Pons (tissue), 1 donor: ENCODE measurements at regions not wholly inside any gene's neighbourhood (a gene's known extent, or its start where the extent isn't known, plus 50 kb on each side); places are given as distances from the start of the nearest gene placed in this dataset.
"Not testable (repeated sequence)": the region's sequence is repeated elsewhere in the genome, so short reads cannot be mapped to it uniquely, and the experiment has no call there.

ENCODE experiments used
- DNase-seq: peaks from one replicate; pipeline ENCODE4 v3.0.0-alpha.2; 2016; ENCODE audit warnings: low spot score

GRCh38 chr6:81002126-81002525, 750.4 kb downstream of the TENT5A start:
- DNase-seq, result no peak

DNA sequence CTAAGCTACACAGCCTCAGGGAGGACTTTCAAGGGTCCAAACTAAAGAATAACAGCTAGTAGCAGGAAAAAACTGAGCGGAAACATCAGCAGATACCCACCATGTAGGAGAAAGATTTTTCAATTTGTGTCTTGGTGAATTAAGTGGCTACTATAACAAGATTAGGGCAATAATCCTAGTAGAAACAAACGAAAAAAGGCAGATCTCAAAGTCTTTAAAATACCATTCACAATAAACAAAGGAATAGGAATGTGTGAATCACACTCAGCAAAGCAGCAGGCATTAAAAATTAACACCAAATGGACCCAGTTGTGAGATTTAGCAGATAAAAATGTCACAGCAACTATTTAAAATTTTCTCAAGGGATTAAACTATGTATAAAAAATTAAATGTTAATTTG, 761.2 kb downstream of the TENT5A start:
- DNase-seq, result no peak

- no peak for DNase-seq
Observed at GRCh38 chr6:80988892-80989291, 763.6 kb downstream of the TENT5A start.

GRCh38 chr6:80988286-80988685, 764.2 kb downstream of the TENT5A start:
- DNase-seq, result no peak

DNA sequence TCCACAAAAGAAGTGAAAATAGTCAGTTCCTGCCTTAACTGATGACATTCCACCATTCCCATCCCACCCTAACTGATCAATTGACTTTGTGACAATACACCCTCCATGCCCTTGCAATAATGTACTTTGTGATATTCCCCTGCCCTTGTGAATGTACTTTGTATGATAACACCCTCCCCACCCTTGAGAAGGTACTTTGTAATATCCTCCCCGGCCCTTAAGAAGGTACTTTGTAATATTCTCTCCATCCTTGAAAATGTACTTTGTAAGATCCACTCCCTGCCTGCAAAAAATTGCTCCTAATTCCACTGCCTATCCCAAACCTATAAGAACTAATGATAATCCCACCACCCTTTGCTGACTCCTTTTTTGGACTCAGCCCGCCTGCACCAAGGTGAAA, 771.3 kb downstream of the TENT5A start:
- not testable (repeated sequence) for DNase-seq

GRCh38 chr6:80976336-80976735, 776.1 kb downstream of the TENT5A start:
- no peak for DNase-seq

DNA sequence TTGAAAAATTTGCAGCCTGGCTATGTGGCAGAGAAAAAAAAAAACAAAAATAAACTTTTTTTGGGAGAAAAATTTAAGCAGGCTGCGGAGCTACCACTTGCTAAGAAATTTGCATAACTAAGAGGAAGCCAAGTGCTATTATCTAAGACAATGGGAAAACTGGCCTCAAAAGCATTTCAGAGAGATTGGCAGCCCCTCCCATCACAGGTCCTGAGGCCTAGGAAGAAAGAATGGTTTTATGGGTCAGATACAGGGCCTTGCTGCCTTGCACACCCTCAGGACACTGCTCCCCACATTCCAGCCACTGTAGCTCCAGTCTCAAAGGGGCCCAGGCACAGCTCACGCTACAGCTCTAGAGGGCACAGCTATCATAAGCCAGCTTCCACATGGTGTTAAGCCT, 777.9 kb downstream of the TENT5A start:
- DNase-seq, result no peak

DNA sequence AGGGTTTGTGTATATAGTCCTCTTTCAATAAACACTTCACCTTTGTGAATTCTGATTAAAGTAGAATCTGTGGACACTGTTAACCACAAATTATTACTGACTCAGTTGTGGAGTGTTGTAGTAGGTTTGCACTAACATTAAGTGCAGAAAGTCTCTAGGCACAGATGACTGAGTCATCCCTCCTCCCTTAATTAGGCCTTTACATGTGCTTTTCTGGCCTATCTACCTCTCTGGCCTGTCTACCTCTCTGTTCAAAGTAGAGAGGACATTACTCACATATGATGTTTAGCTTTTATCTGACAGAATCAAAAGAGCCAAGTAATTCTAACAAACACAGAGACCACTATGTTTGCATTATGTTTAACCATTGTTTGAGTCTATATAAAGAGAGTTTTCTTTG, 783.0 kb downstream of the TENT5A start:
- DNase-seq, result no peak

DNA sequence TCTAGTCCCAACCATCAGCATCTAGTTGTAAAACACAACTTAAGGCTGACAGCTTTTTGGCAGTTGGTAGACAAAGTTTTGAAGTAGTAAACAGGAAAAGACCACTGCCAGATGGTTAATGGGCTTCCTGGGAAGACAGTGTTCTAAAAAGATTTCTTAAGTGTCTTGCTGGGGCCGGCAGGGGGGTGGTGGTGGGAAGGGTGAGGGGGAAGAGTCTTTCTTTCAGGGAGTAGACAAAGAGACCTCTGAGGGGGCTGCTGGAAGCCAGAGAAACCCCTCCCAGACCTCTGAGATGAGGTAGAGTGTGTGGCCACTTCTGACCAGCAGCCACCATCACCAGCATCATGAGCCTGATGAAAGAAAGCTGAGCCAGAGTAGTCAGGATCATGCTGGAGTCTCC, 784.9 kb downstream of the TENT5A start:
- no peak for DNase-seq

GRCh38 chr6:80962382-80962781, 790.1 kb downstream of the TENT5A start:
- DNase-seq, result no peak

DNA sequence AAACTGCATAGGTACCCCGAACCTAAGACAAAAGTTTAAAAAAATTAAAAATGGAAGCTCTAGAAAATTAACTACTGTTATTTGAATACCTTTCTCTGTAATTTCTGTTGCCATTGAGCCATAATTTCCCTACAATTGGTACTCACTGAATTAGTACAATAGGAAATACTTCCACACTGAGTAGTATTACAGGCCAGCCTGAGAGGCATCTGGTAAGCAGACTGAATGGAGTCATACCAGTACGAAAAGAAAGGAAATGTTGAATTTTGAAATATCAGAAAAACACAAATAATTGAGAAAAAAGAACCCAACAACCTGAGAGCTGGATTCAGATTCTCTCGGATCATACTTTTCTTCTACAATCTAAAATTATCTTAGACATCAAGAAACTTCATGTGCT, 791.3 kb downstream of the TENT5A start:
- no peak for DNase-seq

GRCh38 chr6:80959034-80959433, 793.4 kb downstream of the TENT5A start:
- no peak for DNase-seq

DNA sequence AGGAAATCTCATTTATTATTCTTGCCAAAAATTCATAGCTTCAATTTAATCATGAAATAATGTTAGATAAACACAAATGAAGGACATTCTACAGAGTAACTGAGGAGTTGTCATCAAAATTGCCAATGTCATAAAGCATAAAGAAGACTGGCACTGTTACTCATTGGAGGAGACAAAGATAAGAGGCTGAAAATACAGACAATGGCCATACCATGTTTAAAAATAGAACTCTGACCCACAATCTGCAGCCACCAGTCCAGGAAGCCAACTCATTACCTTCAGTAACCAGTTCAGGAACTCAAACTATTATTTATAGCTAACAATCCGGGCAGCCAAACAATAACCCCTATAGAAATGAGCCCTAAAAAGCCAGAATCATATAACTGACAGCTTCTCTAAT, 795.6 kb downstream of the TENT5A start:
- DNase-seq, result no peak

GRCh38 chr6:80952479-80952878, 800.0 kb downstream of the TENT5A start:
- not testable (repeated sequence) for DNase-seq

GRCh38 chr6:80946402-80946801, 806.1 kb downstream of the TENT5A start:
- no peak for DNase-seq

- DNase-seq, result no peak
Observed at GRCh38 chr6:80942911-80943310, 809.6 kb downstream of the TENT5A start.

DNA sequence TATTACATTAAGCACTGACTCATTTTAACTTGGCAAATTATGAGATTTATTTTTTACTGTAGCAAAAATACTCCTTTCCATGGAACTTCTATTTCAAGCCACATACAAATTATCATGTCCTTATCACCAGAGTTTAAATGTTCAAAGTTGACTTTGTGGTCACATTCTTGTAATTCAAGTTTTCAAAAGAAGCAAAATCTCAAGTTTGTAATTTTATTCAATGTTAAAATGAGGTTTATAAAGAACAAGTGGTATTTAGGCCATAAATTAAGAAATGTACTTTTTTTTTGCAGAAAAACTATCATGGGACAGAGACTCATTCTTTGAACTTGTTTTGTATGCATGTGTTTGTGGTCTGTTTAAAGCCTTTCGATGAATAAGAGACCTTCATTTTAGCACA, 811.5 kb downstream of the TENT5A start:
- DNase-seq, result no peak

- no peak for DNase-seq
Observed at GRCh38 chr6:80940571-80940970, 811.9 kb downstream of the TENT5A start.

- no peak for DNase-seq
Observed at GRCh38 chr6:80939898-80940297, 812.6 kb downstream of the TENT5A start.

- no peak for DNase-seq
Observed at GRCh38 chr6:80939480-80939879, 813.0 kb downstream of the TENT5A start.

- no peak for DNase-seq
Observed at GRCh38 chr6:80938131-80938530, 814.4 kb downstream of the TENT5A start.

DNA sequence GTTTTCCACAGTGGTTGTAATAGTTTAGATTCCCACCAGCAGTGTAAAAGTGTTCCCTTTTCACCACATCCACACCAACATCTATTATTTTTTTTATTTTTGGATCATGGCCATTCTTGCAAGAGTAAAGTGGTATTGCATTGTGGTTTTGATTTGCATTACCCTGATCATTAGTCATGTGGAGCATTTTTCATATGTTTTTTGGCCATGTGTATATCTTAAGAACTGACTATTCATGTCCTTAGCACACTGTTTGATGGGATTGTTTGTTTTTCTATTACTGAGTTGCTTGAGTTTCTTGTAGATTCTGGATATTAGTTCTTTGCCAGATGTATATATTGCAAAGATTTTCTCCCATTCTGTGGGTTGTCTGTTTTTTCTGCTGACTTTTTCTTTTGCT, 820.1 kb downstream of the TENT5A start:
- no peak for DNase-seq

DNA sequence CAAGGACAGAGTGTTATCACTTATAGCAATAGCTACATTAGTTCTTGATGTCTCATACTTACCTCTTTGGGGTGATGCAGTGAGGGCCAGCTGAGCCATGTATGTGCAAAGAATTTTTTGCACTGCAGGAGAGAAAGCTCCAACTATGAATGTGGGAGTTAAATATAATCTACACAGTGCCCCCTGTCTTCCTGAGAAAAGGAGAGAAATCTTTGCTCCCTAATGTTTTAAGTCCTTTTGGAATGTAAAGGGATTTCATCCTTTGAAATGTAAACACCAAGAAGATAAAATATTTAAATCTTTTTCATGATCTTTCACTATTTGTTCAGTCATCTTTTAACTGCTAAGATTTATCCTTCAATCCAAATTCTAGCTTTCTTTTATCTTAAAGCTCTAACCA, 822.1 kb downstream of the TENT5A start:
- no peak for DNase-seq

DNA sequence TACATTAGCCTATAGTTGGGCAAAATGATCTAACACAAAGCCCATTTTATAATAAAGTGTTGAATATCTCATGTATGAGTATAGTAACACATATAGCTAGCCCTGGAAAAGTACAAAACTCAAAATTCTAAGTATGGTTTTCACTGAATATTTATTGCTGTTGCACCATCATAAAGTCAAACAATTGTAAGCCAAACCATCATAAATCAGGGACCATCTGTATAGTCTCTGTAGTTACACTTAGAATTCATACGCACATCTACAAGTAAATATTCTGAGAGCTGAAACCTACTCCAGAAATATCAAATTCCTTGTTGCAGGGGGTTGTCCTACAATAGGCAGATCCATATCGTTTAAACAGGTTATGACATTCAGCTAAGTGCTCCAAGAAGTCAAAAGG, 817.3 kb downstream of the BCKDHB start:
- DNase-seq, result no peak

DNA sequence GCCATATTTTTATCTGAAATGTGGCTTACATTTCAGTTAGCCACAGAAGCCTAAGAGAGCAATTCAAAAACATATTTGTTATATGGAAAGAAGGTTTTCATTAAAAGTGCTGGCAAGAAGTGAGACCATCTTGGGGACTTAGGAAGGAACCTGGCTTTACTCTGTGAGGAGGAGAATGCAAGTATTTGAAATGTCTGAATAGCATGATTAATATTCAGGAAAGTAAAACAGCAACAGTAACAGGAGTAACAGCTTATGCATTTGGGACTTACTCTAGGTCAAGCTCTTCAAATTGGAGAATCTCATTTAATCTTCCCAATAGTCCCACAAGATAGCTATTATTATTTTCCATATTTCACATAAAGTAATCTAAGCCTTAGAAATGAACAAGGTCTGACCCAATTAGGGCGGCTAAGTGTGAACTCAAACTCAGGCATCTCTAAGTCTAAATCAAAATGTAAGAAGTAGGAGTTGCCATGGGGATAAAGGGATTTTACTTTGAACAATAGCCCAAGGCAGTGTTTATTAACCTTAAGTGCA, 816.5 kb downstream of the BCKDHB start:
- DNase-seq, result no peak
